ENCODE measurements at regions not wholly inside any gene's neighbourhood (a gene's known extent, or its start where the extent isn't known, plus 50 kb on each side); places are given as distances from the start of the nearest gene placed in this dataset.

DNA sequence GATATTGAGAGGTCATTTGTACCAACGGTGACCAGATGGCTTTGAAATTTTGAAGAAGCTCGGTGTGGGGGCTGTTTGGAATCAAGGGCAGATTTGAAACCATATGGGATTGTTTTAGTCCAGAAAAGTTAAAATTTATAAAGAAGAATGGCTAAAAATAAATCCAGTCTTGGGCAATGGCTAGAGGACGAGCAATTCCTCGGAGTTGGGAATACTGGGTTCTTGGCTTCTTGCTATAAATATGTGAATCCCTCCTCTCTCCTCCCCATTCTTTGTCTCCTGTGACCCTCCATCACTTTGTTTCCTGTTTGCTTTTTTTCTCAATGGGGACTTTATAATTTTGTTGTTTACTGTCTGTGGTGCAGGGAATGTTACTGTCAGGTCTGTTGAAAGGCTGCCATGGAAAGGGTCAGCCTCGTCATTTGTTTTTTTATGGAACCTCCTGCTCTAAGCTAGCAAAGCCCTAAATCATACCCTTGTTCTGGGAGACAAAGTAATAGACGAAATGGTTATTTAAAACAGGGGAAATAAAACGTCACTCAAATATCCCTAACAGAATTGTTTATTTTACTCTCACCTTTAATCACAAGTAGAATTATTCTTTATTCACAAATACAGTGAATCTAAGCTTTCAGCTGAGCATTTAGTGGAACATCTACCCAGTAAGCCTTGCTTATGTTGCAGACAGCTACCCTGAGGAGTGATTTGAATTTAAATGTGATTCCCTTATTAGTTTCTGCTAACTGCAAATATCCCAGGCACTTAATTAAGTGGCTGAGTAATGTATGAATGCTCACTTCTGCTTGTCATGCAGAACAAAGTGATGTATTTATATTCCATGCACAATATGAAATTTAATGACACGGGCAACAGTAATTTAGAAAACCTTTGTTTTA lies 273.1 kb upstream of the NOVA1 start:
- TF ChIP-seq, protein P1, sequence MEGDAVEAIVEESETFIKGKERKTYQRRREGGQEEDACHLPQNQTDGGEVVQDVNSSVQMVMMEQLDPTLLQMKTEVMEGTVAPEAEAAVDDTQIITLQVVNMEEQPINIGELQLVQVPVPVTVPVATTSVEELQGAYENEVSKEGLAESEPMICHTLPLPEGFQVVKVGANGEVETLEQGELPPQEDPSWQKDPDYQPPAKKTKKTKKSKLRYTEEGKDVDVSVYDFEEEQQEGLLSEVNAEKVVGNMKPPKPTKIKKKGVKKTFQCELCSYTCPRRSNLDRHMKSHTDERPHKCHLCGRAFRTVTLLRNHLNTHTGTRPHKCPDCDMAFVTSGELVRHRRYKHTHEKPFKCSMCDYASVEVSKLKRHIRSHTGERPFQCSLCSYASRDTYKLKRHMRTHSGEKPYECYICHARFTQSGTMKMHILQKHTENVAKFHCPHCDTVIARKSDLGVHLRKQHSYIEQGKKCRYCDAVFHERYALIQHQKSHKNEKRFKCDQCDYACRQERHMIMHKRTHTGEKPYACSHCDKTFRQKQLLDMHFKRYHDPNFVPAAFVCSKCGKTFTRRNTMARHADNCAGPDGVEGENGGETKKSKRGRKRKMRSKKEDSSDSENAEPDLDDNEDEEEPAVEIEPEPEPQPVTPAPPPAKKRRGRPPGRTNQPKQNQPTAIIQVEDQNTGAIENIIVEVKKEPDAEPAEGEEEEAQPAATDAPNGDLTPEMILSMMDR (IDR thresholded peaks at IDR 0.05; ENCODE audit: borderline replicate concordance, extremely low read depth, low read length, poor library complexity, severe bottlenecking), result no peak
- TF ChIP-seq EZH2 (IDR thresholded peaks at IDR 0.05; ENCODE audit: borderline replicate concordance, low read depth, low read length, severe bottlenecking), result no peak
